ENCODE measurements at regions not wholly inside any gene's neighbourhood (a gene's known extent, or its start where the extent isn't known, plus 50 kb on each side); places are given as distances from the start of the nearest gene placed in this dataset.

DNA sequence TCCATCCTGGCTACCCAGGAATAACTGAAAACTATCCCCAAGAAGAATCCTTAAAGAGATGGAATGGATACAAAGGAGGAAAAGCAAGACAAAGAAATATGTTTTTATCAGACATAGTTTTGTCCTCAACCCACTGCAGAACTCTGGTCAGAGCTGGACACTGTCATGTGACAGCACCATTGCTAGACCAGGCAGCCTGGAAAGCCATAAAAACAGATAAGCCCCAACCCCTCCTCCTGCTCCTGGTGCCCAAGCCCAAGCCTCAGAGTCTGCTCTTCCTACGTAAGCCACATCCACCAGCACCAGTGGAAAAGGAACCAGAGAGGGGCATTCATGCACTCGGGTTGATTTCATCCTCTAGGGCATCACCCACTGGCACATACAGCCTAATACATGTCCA is 116.9 kb downstream of the TRIM29 start:
- TF ChIP-seq, protein P1, sequence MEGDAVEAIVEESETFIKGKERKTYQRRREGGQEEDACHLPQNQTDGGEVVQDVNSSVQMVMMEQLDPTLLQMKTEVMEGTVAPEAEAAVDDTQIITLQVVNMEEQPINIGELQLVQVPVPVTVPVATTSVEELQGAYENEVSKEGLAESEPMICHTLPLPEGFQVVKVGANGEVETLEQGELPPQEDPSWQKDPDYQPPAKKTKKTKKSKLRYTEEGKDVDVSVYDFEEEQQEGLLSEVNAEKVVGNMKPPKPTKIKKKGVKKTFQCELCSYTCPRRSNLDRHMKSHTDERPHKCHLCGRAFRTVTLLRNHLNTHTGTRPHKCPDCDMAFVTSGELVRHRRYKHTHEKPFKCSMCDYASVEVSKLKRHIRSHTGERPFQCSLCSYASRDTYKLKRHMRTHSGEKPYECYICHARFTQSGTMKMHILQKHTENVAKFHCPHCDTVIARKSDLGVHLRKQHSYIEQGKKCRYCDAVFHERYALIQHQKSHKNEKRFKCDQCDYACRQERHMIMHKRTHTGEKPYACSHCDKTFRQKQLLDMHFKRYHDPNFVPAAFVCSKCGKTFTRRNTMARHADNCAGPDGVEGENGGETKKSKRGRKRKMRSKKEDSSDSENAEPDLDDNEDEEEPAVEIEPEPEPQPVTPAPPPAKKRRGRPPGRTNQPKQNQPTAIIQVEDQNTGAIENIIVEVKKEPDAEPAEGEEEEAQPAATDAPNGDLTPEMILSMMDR (IDR thresholded peaks at IDR 0.05) = no peak
- no peaks in the 10 kb centered on the region for H3K27me3 ChIP-seq (ENCODE audit: control insufficient read depth, insufficient read depth, low read length)
- H2AFZ ChIP-seq = no peak overlapping the region
- H3K79me2 ChIP-seq = no peaks in the 10 kb centered on the region
- no peaks in the 10 kb centered on the region for H3K4me1 ChIP-seq
- H3K36me3 ChIP-seq (ENCODE audit: control insufficient read depth, insufficient read depth, low read length) = no peaks in the 10 kb centered on the region
- no peak overlapping the region for H3K27ac ChIP-seq
- H3K9me3 ChIP-seq (ENCODE audit: control insufficient read depth, low read length) = no peaks in the 10 kb centered on the region
- H3K9ac ChIP-seq = no peak overlapping the region
- no peak overlapping the region for H3K4me3 ChIP-seq (ENCODE audit: low read depth, low read length)
- no peak overlapping the region for H3K4me2 ChIP-seq (ENCODE audit: low read length)

DNA sequence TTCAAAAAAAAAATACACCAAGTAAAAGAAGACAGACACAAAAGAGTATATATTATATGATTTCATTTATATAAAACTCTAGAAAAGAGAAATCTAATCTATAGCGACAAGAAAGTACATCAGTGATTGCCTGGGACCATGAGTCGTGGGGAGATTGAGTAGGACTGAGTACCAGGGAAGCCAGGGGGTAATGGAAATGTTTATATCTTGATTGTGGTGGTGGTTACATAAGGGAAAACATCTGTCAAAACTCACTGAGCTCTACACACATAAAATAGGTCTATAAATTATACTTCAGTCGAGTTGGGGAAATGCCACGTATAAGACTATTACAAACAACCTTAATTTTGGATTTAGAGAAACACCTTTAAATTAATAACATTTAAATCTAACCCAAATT is 117.4 kb downstream of the TRIM29 start:
- H3K4me1 ChIP-seq = no peaks in the 10 kb centered on the region
- no peak overlapping the region for H3K27ac ChIP-seq
- no peaks in the 10 kb centered on the region for H3K27me3 ChIP-seq (ENCODE audit: control insufficient read depth, insufficient read depth, low read length)
- H3K36me3 ChIP-seq (ENCODE audit: control insufficient read depth, insufficient read depth, low read length) = no peaks in the 10 kb centered on the region
- no peaks in the 10 kb centered on the region for H3K9me3 ChIP-seq (ENCODE audit: control insufficient read depth, low read length)
- TF ChIP-seq, protein P1 (IDR thresholded peaks at IDR 0.05) = no peak
- H3K79me2 ChIP-seq = no peaks in the 10 kb centered on the region
- H2AFZ ChIP-seq = no peak overlapping the region
- H3K4me2 ChIP-seq (ENCODE audit: low read length) = no peak overlapping the region
- no peak overlapping the region for H3K4me3 ChIP-seq (ENCODE audit: low read depth, low read length)
- no peak overlapping the region for H3K9ac ChIP-seq

DNA sequence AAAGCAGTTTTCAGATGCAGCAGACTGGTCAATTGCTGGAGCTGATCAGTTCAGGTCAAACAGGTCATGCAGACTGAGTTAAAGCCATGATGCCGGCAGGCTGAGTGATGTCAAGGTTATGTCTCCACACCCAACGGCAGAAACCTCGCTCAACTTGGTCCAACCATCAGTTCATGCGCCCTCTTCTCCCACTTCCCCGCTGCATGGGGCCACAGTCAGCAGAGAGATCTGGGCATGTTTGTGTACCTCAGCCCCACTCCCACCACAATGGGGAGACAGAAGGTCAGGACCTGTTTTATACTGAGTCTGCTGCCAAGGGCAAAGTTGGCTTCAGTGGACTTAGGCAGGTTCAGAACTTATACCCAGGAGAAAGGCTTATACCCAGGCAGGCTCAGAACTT is 118.7 kb downstream of the TRIM29 start:
- Histone ChIP-seq H3K27me3 (ENCODE audit: control insufficient read depth, insufficient read depth, low read length) (no peaks in the 10 kb centered on the region), H3K9me3 (ENCODE audit: control insufficient read depth, low read length) (no peaks in the 10 kb centered on the region), H3K27ac (no peak overlapping the region), H3K4me2 (ENCODE audit: low read length) (no peak overlapping the region), H3K36me3 (ENCODE audit: control insufficient read depth, insufficient read depth, low read length) (no peaks in the 10 kb centered on the region), H3K4me3 (ENCODE audit: low read depth, low read length) (no peak overlapping the region), H3K79me2 (no peaks in the 10 kb centered on the region), H3K9ac (no peak overlapping the region), H2AFZ (no peak overlapping the region), H3K4me1 (no peaks in the 10 kb centered on the region)
- TF ChIP-seq, protein P1 (IDR thresholded peaks at IDR 0.05) = no peak

DNA sequence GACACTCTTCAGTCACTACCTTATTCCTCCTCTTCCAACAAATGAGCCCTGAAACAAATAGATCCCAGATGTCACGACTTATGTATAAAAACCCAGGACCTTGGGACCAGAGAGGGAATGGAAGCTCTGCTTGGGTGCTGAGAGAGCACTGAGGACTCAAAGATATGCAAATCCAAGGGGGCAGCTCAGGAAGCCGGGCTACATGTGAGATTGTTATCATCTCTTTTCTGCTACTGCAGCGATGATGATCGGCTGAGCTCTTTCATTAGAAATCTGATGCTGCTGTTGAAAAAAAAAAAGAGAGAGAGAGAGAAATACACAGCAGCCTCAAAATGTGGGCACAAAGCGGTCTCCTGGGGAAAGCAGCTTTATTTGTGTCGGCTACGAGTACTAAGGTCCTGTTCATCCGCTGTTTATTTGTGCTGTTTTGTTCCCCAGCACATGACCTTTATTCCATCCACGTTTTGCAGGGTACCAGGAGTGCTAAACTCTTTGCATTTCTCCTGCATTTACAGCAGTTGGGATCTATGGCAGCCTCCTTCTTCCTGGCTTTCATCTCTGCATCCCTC is 120.2 kb downstream of the TRIM29 start:
- Histone ChIP-seq H3K9ac (no peak overlapping the region), H3K4me1 (no peaks in the 10 kb centered on the region), H2AFZ (no peak overlapping the region), H3K4me3 (ENCODE audit: low read depth, low read length) (no peak overlapping the region), H3K27ac (no peak overlapping the region), H3K9me3 (ENCODE audit: control insufficient read depth, low read length) (no peaks in the 10 kb centered on the region), H3K36me3 (ENCODE audit: control insufficient read depth, insufficient read depth, low read length) (no peaks in the 10 kb centered on the region), H3K79me2 (no peaks in the 10 kb centered on the region), H3K27me3 (ENCODE audit: control insufficient read depth, insufficient read depth, low read length) (no peaks in the 10 kb centered on the region), H3K4me2 (ENCODE audit: low read length) (no peak overlapping the region)
- TF ChIP-seq, protein P1 (IDR thresholded peaks at IDR 0.05) = no peak

Data from parathyroid adenoma (tissue), 2 donors.